AG08395 (cell line): ENCODE measurements at regions not wholly inside any gene's neighbourhood (a gene's known extent, or its start where the extent isn't known, plus 50 kb on each side); places are given as distances from the start of the nearest gene placed in this dataset.

ENCODE experiments used
- DNase-seq: peaks from one replicate; pipeline ENCODE4 v3.0.0; 2012; ENCODE audit warnings: mixed read lengths, low spot score

DNA sequence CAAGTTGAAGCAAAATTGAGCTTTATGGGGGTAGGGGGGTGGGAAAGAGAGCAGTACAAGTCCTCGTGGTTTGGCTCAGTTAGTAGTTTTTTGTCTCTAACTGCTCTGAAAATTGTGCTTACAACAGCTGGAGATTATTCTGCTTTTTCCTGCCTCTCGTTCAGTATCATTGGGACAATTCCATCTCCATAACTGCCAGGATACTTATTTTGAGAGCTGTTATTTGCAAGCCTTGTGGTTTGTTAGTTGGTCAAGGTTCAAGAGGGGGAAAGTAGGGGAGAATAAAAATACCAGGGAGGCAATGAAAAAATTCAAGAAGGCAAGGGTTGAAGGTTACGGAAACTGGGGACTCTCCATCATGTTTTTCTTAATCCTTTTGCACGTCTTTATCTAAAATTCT, 811.8 kb upstream of the ADGRL2 start:
- peak; percentile 2 for DNase-seq

DNA sequence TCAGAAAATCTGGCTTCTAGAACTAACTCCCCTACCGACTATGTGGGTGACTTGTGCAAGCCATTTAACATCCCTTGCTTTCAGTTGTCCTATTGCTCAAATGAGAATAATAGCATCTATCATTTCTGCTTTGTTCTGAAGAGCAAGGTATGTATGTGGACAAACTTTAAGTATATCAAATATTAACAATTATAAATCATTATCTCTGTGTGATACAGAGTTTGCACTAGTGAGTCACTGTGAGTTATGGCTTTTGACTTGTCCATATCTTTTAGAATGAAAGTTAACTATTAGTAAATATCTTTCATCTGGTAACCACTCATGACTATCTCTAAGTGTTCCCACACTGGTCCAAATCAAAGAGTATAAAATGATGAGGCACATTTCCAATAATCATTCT, 812.9 kb upstream of the ADGRL2 start:
- DNase-seq: no peak

DNA sequence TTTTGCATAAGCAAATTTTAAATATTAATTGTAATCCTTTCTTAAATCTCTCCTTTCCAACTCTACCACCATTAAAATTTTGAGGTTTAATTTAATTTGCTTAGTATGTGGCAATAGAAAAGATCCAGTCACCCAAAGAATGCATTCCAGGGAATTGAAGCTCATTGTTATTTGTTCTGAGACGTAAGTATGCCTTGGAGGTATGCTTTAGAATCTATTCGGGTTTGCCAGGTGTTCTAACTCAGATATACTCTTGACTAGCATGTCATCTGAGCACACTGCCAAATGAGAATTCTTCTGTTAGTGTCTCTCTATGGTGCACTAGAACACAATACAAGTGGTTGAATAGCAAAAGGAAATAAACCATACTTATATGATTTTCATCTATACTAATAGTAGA, 813.6 kb upstream of the ADGRL2 start:
- DNase-seq: no peak

DNA sequence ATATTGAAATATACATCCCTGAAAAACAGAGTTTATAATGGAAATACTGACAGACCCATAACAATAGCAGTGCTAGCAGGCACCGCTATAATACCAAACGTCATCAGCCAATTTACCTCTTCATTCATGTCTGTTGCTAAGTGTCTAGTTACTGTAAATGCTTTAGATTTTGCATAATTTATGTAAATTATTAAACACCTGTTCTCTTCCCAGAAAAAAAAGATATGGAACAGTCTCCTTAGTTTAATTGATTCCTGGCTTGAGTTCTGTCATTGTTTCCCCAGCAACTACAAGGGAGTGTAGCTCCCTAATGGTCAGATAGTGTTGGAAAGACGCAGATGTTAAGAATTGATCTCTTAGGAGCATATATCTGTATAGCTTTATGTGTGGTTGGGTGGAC, 817.9 kb upstream of the ADGRL2 start:
- DNase-seq: no peak

DNA sequence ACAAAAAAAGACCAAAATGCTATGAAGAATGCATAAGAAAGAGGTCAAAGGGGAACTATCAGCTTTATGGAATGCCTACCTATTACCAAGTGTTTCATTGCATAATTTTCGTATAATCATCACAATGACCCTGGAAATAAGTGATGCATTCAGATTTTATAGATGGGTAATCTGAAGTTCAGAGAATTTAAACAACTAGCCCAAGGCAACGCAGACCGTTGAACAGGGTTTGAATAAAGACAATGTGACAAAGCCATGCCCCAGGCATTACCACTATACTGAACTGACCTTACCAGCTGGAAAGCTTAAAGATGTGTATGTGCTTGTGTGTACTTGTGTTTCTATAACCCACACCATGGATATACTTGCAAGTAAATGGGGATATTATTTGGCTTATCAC, 827.6 kb upstream of the ADGRL2 start:
- no peak for DNase-seq

DNA sequence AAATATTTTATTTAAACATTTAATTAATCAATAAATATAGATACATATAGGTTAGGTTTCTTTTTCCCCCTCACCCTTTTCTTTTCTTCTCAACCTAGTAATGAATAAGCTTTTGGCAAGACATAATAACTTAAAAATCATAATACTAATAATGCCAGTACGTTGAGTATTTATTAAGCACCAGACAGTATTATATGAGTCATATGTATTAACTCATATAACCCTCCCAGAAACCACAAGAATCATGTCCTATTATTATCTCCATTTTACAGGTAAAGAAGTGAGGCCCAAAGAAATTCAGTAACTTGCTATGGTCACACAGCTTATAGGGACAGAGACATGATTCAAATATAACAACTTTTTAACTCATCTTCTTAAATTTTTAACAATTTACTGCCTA, 834.5 kb upstream of the ADGRL2 start:
- no peak for DNase-seq

DNA sequence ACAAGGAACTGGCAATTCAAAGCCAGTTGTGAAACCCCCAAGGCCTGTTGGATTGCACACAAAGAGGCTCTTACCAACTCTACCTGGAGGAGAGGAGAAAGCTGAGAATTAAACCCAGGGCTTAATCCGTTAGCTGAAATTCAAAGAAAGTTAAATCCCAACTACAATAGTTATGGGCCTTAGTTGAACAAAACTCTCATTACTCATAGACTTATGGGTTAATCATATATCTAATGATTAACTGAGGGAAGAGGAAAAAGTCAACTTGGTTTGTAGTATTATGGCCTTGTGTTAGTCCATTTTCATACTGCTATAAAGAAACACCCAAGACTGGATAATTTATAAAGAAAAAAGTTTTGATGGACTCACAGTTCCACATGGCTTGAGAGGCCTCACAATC, 838.2 kb upstream of the ADGRL2 start:
- no peak for DNase-seq

DNA sequence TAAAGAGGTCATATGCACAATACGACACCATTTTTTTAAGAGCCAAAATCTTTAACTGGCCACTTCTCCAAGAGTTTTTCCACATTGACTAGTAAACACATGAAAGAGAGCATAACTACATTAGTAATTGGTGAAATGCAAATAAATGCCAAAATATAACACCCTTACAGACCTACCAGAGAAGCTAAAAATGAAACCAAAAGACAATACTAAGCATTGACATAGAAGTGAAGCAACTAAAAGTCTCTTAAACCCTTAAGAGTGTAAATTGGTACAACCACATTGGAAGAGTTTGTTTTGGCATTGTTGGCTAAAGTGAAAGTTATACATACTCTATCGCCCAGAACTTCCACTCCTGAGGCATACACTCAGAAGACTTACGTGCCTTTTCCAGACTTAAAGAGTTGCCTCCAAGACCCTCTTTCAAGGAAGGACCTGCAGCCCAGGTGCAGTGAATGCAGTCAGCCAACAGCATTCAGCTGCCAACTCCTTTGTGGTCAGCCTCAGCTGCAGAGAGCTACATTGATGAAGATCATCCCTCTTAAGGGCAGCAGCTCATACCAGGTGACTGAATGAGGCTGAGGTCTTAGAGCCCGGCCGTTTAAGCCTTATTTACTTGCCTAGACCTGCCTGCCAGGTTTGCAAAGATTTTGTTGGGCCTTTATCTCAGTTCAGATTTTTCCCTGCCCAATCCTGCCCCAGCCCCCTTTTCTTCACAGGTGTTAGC, 839.1 kb upstream of the ADGRL2 start:
- DNase-seq: no peak

DNA sequence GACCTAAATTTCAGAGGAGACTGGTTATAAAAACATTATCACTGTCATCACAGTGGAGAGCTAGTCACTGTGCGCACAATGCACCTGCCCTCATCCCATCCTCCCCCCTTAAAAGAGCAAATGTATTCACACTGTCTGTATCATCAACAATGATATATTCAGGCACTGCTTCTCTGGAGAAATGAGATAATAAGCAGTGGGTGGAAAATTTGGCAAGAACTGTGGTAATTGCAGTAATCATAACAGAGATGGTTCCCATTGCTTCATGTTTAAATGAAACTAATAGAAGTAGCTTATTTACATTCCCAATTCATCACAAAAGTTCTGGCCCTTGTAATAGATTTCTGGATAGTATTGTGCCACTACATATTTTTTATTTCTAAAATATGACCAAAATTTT, 867.4 kb upstream of the ADGRL2 start:
- DNase-seq: no peak

DNA sequence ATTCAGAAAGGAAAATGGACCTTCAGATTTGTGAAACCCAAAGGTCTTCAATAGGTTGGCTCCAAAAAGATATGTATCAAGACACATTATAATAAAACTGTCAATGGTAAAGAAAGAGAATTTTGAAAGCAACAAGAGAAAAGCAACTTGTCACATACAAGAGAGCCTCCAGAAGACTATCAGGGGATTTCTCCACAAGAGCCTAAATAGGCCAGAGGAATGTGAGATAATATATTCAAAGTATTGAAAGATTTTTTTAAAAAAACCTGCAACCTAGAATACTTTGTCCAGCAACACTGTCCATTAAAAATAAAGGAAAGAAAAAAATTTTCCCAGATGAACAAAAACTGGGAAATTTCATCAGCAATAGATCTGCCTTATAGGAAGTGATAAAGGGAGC, 869.6 kb upstream of the ADGRL2 start:
- DNase-seq: no peak

DNA sequence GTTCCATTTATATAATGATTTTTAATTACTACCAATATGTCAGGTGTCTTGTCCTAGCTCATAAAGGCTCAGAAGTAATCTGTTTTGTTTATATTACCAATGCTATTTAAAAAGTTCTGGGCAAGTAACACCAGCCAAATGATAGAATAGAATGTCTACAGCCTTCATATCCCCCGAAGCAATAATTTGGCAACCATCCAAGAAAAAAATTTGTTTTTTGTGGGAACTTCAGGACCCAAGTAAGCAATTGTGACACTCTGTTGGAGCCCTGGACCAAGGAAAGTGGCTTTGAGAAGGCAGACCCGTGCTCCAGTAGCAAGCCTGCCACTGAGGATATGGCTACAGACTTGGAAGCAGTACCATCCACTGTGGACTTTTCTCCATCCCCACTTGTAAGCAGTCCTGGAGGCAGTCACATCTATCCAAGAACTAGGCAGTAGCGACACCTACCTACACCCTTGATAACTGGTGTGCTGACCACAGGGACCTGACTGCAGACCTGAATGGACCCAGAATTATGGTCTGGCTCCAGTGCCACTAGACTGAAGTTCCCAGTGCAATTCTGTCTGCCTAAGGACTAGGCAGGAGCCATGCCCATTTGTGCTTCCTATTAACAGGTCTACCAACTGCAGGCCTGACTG, 870.7 kb upstream of the ADGRL2 start:
- DNase-seq: no peak

DNA sequence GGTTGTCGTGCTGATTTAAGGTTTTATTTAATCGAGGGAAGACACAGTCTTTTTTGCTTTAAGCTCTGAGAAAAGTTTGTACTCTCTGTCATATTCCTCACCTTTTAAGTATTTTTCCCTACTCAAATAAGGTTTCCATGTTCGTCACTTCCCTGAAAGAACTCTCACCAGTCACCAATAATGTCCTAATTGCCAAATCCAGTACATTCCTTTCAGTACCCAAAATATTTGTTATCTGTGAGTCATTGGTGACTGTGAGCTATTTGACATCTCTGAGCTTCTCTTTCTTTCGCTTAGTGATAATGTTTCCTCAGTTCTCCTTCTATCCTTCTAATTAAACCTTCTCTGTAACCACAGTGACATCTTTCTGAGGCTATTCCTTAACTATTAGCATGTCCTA, 874.2 kb upstream of the ADGRL2 start:
- no peak for DNase-seq

DNA sequence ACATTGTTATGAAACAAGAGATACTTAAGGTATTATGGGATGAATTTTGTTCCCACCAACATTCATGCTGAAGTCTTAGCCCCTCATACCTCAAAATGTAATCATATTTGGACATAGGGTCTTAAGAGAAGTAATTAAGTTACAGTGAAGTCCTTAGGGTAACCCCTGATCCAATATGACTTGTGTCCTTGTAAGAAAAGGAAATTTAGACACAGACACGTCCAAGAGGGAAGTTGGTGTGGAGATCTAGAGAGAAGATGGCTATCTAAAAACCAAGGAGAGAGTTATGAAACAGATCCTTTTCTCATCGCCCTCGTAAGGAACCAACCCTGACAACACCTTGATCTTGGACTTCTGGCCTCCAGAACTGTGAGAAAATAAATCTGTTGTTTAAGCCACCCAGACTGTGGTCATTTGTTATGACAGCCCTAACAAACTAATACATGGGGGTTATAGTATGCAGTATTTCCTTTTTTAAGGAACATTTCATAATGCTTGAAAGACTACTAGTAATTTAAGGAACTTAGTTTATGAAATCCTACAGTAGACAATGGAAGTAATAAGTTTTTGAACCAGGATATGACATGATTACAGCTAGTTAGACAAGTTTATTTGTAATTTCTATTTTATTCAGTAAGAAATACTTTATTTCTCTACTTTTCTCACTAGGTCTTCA, 875.5 kb upstream of the ADGRL2 start:
- no peak for DNase-seq

DNA sequence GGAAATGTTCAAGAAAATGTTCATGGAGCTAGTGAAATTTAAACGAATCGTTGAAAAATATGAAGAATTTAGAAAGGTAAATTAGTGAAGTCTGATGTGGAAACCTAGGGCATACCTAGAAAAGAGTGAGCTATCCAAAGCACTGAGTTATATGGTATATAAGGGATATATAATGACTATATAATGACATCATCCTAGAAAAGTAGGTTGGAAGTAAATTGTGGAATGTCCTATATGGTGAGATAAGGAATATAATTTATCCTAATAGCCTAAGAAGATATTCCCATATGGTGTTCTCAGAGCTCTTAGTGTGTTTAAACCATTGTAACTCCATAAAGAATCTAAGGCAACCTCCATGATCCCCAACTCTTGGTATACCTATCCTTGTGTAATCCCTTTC, 876.4 kb upstream of the ADGRL2 start:
- no peak for DNase-seq

DNA sequence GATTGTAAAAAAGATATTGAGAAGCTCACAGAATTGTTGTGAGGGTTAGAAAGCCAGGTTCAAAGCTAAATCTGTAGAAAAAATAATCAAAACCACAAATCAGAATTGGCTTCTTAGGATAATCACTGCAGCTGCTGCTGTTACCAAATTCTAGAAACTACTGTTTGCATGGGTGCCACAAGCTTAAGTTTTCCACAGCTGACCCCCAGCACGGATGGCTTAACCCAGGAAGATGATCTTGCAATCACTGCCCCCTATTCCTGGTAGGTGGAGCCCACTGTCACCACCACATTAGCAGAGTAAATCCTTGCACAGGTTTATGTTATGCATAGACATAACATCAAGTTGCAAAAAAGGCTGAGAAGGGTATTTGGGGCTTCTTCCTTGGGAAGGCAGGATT, 877.8 kb upstream of the ADGRL2 start:
- DNase-seq: no peak

DNA sequence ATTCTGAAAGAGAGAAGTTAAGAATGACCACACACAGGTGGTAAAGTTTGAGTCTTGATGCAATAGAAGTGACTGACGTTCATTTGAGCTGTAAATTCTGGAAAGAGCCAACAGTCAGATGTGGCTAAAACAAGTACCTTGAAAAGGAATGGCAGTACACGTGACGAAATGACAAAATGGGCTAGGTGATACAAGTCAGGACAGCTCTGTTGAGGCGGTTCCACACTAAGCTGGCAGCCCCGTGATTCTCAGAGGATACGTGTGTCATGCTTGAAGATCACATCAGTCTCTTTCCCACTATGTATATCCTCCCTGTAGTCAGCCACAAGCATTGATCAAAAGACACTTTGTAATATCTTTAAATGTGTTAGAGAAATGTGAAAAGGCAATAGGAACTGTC, 881.3 kb upstream of the ADGRL2 start:
- no peak for DNase-seq

DNA sequence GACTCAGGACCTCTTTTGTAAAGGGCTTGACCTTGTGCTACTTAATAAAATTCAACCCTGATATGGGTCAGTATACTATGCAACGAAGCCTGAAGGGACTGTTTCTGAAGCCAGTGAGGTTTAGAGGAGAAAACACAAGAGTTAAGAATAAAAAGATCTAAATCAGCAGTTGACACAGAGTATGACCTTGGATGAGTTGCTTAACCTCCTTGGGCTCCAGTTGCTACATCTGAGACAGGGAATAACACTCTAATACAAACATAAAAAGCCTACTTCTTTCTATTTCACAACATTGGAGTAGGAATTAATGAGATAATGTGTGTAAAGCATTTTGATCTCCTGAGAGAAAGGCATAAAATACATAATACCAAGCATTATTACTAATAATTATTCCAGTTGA, 882.4 kb upstream of the ADGRL2 start:
- no peak for DNase-seq

DNA sequence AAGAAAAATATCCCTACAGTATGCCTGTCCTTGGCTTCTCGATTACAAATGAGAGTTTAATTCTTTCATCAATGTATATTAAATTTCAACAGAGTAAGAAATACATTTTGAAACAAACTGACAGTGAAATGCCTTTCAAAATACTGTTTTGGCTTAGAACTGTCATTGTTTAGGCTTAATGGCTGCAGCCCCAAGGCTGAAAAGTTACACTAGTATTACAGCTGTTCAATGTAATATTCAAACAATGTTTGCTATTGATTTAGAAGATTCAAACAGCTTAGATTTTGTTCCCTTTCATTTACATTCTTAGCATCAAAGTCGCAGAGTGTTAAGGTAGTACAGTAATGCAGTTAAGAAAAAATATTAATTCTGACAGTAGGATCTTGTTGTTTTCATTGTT, 882.9 kb upstream of the ADGRL2 start:
- DNase-seq: no peak

DNA sequence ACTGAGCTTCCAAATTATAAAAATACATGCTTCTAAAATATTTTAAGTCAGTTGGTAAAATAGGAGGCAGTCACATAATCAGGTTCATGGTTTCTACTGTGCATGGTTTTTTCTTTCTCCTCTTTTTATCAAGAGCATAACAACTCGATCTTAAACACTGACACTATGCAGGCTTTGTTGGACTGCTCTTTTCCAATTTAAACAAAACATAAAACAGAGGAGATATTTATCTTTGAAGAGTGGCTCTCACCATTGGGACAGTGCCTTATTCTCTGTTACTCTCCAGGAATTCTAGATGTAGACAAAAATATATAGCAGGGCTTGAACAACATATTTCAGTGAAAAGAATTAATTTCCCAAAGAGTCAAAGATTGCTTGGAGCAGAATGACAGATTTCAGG, 883.5 kb upstream of the ADGRL2 start:
- DNase-seq: no peak

DNA sequence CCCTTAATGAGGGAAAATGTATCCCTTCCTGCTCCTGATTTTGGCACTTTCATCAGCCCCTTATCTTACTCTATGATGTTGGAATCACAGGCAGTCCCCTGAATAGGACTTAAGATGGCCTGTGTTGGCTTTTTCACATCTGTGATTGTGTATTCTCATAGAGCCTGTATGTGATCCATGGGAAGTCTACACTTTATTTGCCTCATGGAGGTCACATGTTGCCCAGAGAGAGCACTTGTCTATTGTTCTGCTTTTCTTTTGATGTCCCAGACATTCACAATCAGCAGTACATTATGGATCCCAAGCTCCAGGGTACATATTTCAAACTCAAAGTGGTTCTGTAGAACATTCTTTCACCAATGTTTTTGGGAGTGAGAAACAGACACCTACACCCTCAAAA, 885.2 kb upstream of the ADGRL2 start:
- DNase-seq: no peak

DNA sequence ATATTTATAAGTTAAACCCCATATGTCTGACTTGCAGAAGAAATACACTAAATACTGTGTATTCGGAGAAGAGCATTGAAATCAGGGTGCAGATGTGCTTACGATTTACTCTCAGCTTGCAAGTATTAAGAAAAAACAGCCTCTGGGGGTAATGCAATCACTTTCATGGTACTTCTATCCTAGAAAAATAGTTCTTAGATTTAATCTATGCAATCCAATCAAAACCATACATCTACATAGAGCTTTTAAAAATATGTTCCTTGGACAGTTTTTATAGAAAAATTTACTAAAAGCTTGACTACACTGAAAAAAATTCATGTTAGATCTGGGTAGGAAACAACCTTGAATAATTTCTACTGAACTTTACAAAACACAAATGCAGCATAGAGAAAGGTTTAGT, 890.3 kb upstream of the ADGRL2 start:
- no peak for DNase-seq

DNA sequence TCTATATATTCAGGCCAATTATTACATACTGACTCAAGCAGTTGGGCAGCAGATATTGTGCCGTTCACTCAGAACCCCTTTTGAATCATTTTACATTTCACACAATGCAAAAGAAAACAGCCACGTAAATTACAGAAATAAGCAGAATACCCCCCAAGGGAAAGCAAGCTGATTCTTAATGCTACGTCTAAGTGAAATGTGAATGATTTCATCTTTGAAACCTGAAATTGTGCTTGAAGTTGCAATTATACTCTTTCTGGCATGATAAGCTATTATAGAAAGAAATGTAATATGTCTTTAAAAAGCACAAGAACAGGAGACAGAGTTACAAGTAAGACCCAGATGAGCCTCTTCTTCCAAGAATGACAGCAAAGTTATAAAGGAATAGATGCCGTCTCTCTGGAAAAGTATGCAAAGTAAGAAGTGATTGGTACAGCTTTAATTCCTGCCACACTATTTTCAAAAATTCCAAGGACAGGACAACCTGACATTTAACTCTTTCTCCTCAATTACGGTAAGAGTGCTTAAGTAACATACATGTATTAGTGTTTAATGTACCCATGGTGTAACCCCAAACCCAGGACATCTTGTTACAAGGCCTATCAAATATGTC, 891.5 kb upstream of the ADGRL2 start:
- no peak for DNase-seq

DNA sequence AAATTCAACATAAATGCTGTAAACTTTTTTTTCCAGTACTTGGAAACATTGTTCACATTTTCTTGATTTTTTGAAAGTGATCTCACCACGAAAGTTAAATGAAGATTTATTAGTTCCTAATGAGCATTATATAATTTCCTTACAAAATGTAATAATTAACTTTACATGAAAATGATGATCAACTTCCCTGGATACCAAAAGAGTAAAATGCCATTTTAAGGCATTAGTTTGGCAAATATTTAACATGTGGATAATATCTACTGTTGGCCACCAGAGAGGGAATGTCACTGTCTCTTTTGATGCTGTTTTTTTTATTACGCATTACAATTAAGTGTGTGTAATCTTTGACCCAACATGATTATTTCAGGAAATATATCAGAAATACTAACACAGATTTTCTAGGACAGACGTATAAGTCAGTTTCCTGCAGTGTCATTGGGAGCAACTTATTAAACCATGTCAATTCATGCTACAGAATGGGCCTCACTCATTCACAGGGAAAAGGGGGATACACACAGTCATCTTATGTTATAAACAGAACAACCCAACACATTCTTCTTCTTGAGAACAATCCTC, 903.9 kb upstream of the ADGRL2 start:
- DNase-seq: no peak
